ENCODE measurements at regions not wholly inside any gene's neighbourhood (a gene's known extent, or its start where the extent isn't known, plus 50 kb on each side); places are given as distances from the start of the nearest gene placed in this dataset.

DNA sequence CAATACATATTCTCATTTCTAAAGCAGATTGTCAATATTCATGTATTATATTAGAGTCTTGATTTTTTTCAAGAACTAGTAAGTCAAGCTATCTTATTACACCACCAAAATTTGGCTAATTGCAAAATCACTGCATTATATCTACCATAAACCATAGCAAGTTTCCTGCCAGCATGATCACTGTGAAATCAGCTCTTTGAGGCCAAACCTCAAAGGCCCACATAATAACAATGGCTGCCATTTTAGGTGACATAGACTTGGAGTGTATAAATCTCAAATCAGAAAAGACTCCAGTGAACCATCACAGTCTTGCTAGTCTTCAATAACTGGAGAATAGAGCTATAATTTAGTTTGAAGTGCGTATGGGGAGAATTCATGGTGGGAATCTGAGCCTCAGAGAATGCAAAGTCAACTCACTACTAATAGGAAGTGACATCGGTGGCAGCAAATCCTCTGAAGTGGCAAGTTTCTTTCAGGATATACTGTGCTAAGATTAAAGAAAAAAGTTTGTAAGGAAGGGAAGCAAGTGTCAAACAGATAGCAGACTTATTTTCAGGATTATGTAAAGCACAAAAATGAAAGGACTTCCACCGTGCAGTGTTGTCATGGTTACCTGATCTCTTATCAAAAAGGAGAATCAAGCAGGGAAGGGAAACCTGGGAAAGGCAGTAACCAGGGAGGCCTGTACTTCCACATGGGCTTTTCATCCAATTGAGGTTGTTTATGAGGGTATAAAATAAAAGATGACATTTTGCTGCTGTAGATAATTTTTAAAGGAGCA lies 117.4 kb upstream of the FNDC3A start:
- Histone ChIP-seq H3K9ac (ENCODE audit: low read depth in 1 of 2, low read length in 2 of 2) (no peak overlapping the region), H3K36me3 (ENCODE audit: control insufficient read depth in 4 of 4, insufficient read depth in 3 of 4, low read depth in 1 of 4, low read length in 3 of 4) (no peaks in the 10 kb centered on the region), H3K4me1 (ENCODE audit: control insufficient read depth in 4 of 4, insufficient read depth in 4 of 4, low read length in 3 of 4) (no peaks in the 10 kb centered on the region), H3K27ac (ENCODE audit: low read depth in 1 of 2, low read length in 2 of 2) (no peak overlapping the region), H3K4me3 (ENCODE audit: low read depth in 1 of 3, low read length in 3 of 3) (no peak overlapping the region), H3K27me3 (ENCODE audit: control insufficient read depth in 4 of 4, insufficient read depth in 4 of 4, low read length in 3 of 4) (no peaks in the 10 kb centered on the region), H3K9me3 (ENCODE audit: control insufficient read depth in 4 of 4, low read length in 3 of 4) (no peaks in the 10 kb centered on the region)
- TF ChIP-seq, protein P1, sequence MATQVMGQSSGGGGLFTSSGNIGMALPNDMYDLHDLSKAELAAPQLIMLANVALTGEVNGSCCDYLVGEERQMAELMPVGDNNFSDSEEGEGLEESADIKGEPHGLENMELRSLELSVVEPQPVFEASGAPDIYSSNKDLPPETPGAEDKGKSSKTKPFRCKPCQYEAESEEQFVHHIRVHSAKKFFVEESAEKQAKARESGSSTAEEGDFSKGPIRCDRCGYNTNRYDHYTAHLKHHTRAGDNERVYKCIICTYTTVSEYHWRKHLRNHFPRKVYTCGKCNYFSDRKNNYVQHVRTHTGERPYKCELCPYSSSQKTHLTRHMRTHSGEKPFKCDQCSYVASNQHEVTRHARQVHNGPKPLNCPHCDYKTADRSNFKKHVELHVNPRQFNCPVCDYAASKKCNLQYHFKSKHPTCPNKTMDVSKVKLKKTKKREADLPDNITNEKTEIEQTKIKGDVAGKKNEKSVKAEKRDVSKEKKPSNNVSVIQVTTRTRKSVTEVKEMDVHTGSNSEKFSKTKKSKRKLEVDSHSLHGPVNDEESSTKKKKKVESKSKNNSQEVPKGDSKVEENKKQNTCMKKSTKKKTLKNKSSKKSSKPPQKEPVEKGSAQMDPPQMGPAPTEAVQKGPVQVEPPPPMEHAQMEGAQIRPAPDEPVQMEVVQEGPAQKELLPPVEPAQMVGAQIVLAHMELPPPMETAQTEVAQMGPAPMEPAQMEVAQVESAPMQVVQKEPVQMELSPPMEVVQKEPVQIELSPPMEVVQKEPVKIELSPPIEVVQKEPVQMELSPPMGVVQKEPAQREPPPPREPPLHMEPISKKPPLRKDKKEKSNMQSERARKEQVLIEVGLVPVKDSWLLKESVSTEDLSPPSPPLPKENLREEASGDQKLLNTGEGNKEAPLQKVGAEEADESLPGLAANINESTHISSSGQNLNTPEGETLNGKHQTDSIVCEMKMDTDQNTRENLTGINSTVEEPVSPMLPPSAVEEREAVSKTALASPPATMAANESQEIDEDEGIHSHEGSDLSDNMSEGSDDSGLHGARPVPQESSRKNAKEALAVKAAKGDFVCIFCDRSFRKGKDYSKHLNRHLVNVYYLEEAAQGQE (IDR thresholded peaks at IDR 0.05) = no peak
- TF ChIP-seq JUND (IDR thresholded peaks at IDR 0.05) = no peak
- TF ChIP-seq CTCF (IDR thresholded peaks at IDR 0.05; ENCODE audit: low read depth, low read length, missing input control) = no peak
- no peak for TF ChIP-seq RAD21 (IDR thresholded peaks at IDR 0.05)
- no peak for TF ChIP-seq RXRA (IDR thresholded peaks at IDR 0.05)
- TF ChIP-seq EGR1 (IDR thresholded peaks at IDR 0.05; ENCODE audit: low read depth in 2 of 2) = no peak
- TF ChIP-seq, protein P2, sequence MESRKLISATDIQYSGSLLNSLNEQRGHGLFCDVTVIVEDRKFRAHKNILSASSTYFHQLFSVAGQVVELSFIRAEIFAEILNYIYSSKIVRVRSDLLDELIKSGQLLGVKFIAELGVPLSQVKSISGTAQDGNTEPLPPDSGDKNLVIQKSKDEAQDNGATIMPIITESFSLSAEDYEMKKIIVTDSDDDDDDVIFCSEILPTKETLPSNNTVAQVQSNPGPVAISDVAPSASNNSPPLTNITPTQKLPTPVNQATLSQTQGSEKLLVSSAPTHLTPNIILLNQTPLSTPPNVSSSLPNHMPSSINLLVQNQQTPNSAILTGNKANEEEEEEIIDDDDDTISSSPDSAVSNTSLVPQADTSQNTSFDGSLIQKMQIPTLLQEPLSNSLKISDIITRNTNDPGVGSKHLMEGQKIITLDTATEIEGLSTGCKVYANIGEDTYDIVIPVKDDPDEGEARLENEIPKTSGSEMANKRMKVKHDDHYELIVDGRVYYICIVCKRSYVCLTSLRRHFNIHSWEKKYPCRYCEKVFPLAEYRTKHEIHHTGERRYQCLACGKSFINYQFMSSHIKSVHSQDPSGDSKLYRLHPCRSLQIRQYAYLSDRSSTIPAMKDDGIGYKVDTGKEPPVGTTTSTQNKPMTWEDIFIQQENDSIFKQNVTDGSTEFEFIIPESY (IDR thresholded peaks at IDR 0.05) = no peak
- TF ChIP-seq HNF4A (conservative IDR thresholded peaks at IDR 0.05) = no peak
- TF ChIP-seq TAF1 (conservative IDR thresholded peaks at IDR 0.05) = no peak
- TF ChIP-seq NR2F2 (IDR thresholded peaks at IDR 0.05) = no peak
- TF ChIP-seq, protein P3, sequence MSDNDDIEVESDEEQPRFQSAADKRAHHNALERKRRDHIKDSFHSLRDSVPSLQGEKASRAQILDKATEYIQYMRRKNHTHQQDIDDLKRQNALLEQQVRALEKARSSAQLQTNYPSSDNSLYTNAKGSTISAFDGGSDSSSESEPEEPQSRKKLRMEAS (IDR thresholded peaks at IDR 0.05) = no peak
- no peak for TF ChIP-seq SP1 (IDR thresholded peaks at IDR 0.05)
- no peak for TF ChIP-seq GABPA (IDR thresholded peaks at IDR 0.05 in 1 of 2, conservative IDR thresholded peaks at IDR 0.05 in 1 of 2)
- DNase-seq (ENCODE audit: low spot score) = no peak
- 65% methylated on average over 3 of the region's 3 CpGs for WGBS

Data from liver (tissue), 8 donors.